Colonic mucosa (tissue), 4 donors: ENCODE measurements at regions not wholly inside any gene's neighbourhood (a gene's known extent, or its start where the extent isn't known, plus 50 kb on each side); places are given as distances from the start of the nearest gene placed in this dataset.

Experiments used
- DNase-seq: peaks from one replicate; pipeline ENCODE4 v3.0.0-alpha.2; 2020
- H3K27ac ChIP-seq: fragments of 200-600 bp; one replicate; pipeline ENCODE4 v1.8.0; 2021
- H3K27me3 ChIP-seq: fragments of 200-600 bp; one replicate; pipeline ENCODE4 v1.8.0; 2021
- H3K36me3 ChIP-seq: fragments of 200-600 bp; one replicate; pipeline ENCODE4 v1.8.0; 2021
- H3K4me1 ChIP-seq: fragments of 200-600 bp; one replicate; pipeline ENCODE4 v1.8.0; 2021; ENCODE audit warnings: mild to moderate bottlenecking
- H3K4me3 ChIP-seq: fragments of 200-600 bp; one replicate; pipeline ENCODE4 v1.8.0; 2021
- H3K9ac ChIP-seq, 2 donors: one replicate each; pipeline ENCODE4 v1.7.0; 2013; ENCODE audit warnings: control low read depth in 2 of 2, low read depth in 2 of 2, low read length in 2 of 2
- H3K9me3 ChIP-seq: fragments of 200-600 bp; one replicate; pipeline ENCODE4 v1.8.0; 2021
- intact Hi-C: fragments of 100-400 bp; cut with DNase I; formaldehyde crosslinking; loops from one replicate; pipeline ENCODE4 v1.14.1; 2022
- TF ChIP-seq, protein P1 (sequence below): fragments of 200-600 bp; IDR thresholded peaks from one replicate; pipeline ENCODE4 v1.8.0; 2022; ENCODE audit warnings: antibody characterized with exemption, mild to moderate bottlenecking
- donor health status: healthy.
- donor health status: DM: no; HTN: no; CAD: no.
- donor health status: DM: no; HTN: no; CAD: no.

DNA sequence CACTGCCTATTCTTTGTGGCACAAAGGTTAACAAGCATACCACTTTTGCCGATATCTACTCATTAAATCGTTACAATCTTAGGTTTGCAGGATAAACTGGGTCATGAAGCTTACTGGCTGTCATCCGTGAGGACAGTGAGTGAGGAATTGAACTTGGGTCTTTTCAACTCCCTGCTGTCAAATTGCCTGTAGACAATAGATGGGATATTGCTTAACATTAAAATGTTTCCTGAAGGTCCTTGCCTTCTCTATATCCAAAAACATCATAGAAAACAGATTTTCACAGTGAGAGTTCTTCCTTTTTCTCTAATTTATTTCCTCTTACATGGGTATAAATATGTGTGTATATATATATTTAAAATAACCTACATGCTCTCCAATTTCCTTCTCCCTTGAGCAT, 257.8 kb downstream of the LMO4 start:
- Histone ChIP-seq H3K4me3 (no peak overlapping the region), H3K9ac (no peak overlapping the region), H3K9me3 (no peaks in the 10 kb centered on the region), H3K27ac (no peak overlapping the region), H3K36me3 (no peaks in the 10 kb centered on the region), H3K27me3 (no peaks in the 10 kb centered on the region), H3K4me1 (peaks cover 5% of the 10 kb centered on the region)
- intact Hi-C loops: no loop called here
- DNase-seq: no peak
- TF ChIP-seq, protein P1, sequence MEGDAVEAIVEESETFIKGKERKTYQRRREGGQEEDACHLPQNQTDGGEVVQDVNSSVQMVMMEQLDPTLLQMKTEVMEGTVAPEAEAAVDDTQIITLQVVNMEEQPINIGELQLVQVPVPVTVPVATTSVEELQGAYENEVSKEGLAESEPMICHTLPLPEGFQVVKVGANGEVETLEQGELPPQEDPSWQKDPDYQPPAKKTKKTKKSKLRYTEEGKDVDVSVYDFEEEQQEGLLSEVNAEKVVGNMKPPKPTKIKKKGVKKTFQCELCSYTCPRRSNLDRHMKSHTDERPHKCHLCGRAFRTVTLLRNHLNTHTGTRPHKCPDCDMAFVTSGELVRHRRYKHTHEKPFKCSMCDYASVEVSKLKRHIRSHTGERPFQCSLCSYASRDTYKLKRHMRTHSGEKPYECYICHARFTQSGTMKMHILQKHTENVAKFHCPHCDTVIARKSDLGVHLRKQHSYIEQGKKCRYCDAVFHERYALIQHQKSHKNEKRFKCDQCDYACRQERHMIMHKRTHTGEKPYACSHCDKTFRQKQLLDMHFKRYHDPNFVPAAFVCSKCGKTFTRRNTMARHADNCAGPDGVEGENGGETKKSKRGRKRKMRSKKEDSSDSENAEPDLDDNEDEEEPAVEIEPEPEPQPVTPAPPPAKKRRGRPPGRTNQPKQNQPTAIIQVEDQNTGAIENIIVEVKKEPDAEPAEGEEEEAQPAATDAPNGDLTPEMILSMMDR: no peak

DNA sequence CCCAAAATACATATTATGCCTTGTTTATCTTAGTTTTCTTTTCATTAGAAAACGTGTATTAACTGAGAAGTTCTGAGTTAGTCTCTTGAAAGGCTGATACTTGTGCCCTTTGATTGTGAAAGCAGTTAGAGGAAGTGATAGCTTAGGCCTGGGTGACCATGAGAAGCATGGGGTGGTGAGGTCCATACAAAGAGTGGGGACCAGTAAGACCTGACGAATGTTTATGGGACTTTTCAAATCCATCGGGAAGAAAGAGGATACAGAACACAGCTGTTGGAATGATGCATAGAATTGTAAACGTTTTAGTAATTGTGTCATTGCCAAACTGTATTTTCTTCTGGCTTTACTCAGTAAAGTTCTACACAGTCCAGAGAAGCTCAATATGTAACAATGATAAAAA, 259.8 kb downstream of the LMO4 start:
- no peaks in the 10 kb centered on the region for H3K9me3 ChIP-seq
- TF ChIP-seq, protein P1: no peak
- no peaks in the 10 kb centered on the region for H3K27me3 ChIP-seq
- DNase-seq: no peak
- intact Hi-C loops: no loop called here
- H3K36me3 ChIP-seq: no peaks in the 10 kb centered on the region
- peaks cover 5% of the 10 kb centered on the region for H3K4me1 ChIP-seq
- H3K27ac ChIP-seq: peak overlapping the region; percentile 25
- no peak overlapping the region for H3K4me3 ChIP-seq
- no peak overlapping the region for H3K9ac ChIP-seq

DNA sequence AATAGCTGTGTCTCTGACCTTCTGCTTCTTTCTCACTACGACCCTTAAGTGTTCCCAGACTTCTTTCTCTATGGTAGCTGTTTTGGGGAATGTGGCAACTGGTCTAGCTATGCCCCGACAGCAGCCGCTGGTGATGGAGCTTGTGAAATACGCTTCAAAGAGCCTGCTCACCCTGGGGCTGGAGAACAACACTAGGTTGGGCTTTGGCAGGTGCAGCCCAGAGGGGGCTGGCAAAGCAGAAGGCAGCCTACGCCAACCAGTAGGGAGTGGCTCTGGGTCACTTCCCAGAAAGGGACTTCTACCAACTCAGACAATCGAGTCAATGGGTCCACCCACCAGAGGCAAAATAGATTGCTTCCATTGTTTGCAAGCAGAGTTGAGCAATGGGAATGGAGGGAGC, 262.8 kb downstream of the LMO4 start:
- no peak overlapping the region for H3K9ac ChIP-seq
- no peak for DNase-seq
- intact Hi-C loops: loop anchor here (10.0 kb wide), 1 partner anchor 257 kb away; no protein-coding TSS in a partner anchor
- no peaks in the 10 kb centered on the region for H3K9me3 ChIP-seq
- H3K4me1 ChIP-seq: no peaks in the 10 kb centered on the region
- no peaks in the 10 kb centered on the region for H3K36me3 ChIP-seq
- H3K27me3 ChIP-seq: no peaks in the 10 kb centered on the region
- no peak overlapping the region for H3K4me3 ChIP-seq
- TF ChIP-seq, protein P1: no peak
- H3K27ac ChIP-seq: no peak overlapping the region

DNA sequence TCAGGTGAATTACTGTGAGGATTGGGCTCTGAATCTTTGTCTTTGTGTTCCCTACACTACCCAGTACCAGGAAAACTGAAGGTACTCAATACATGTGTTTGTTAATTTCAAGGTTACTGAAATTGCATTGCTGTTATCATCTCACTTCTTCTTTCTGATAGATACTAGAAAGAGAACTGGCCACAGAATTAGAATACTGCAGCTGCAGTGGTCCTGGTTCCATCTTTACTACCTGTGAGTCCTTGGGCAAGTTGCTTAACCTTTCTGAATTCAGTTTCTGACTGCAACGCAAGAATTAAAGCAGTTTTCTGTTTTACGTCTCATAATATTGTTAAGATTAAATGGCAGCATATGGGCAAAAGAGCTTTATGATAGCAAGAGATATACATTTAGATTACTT, 263.5 kb downstream of the LMO4 start:
- no peak overlapping the region for H3K9ac ChIP-seq
- H3K27ac ChIP-seq: no peak overlapping the region
- TF ChIP-seq, protein P1: no peak
- no peaks in the 10 kb centered on the region for H3K9me3 ChIP-seq
- no peak overlapping the region for H3K4me3 ChIP-seq
- H3K4me1 ChIP-seq: no peaks in the 10 kb centered on the region
- DNase-seq: no peak
- intact Hi-C loops: loop anchor here (10.0 kb wide), 1 partner anchor 257 kb away; no protein-coding TSS in a partner anchor
- no peaks in the 10 kb centered on the region for H3K27me3 ChIP-seq
- no peaks in the 10 kb centered on the region for H3K36me3 ChIP-seq

DNA sequence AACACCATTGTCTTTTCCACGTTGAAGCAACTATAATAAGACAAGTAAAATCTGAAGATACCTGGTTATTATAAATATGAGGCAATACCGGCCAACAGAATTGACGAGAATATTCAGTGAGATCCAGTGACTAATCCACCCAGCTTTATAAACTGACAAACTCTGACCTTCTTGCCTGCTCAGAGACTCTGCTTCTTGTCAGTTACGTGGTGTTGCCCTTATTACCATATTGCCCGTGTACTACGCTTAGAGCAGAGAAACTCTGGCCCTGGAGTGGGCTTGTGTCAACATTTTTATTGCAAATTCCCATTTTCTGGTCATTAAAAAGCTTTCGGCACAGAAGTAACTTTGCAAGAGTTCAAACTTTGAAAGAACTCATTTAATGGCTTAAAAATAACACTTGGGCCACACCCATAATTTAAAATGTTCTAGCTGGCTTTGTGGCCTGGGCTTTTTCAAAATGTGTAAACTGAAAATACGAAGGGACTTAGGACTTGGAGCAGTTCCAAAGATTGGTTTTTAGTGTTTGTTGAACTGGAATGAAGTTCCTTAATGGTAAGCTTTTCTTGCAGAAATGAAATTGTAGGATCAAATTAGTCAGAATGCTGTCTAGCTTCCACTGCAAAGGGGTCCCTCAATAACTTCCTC, 266.2 kb downstream of the LMO4 start:
- no peak overlapping the region for H3K4me3 ChIP-seq
- no peaks in the 10 kb centered on the region for H3K4me1 ChIP-seq
- H3K27me3 ChIP-seq: no peaks in the 10 kb centered on the region
- peak; percentile 31 for DNase-seq
- H3K27ac ChIP-seq: peak overlapping the region; percentile 66
- H3K36me3 ChIP-seq: no peaks in the 10 kb centered on the region
- H3K9ac ChIP-seq: no peak overlapping the region
- no peaks in the 10 kb centered on the region for H3K9me3 ChIP-seq
- intact Hi-C loops: loop anchor here (10.0 kb wide), 1 partner anchor 260 kb away; no protein-coding TSS in a partner anchor
- TF ChIP-seq, protein P1: no peak
